GM12878 (cell line): ENCODE measurements at regions not wholly inside any gene's neighbourhood (a gene's known extent, or its start where the extent isn't known, plus 50 kb on each side); places are given as distances from the start of the nearest gene placed in this dataset.

ENCODE experiments used
- ATAC-seq: fragments of 200-7000 bp; cut with Tn5 transposase; 3 replicates; pipeline ENCODE4 v1.9.1; 2020; ENCODE audit warnings: mild to moderate bottlenecking, moderate library complexity
- BruUV-seq: library from RNA; stranded (reverse); fragments of 400-500 nt; replicated peaks from 2 replicates; lab custom pipeline; 2021; lab: Mats Ljungman, UMichigan
- CTCF ChIA-PET: fragments of 300-600 bp; sonication (Branson Sonifier 250); formaldehyde crosslinking; extraction: SDS; loops from one replicate; lab custom pipeline; 2021; ENCODE audit warnings: inconsistent platforms; lab: Yijun Ruan, JAX
- POLR2A ChIA-PET: fragments of 350-600 bp; formaldehyde crosslinking; extraction: SDS; loops from one replicate; lab custom pipeline; 2021; ENCODE audit warnings: inconsistent platforms; lab: Charles Lee
- RAD21 ChIA-PET: fragments of 300-600 bp; sonication (Branson Sonifier 250); formaldehyde crosslinking; loops from one replicate; lab custom pipeline; 2023; ENCODE audit warnings: antibody characterized with exemption; ENCODE audit not compliant: unreplicated experiment; lab: Charles Lee
- SMC1A ChIA-PET: fragments of 300-600 bp; sonication (Branson Sonifier 250); formaldehyde crosslinking; loops from one replicate; lab custom pipeline; 2023; ENCODE audit not compliant: unreplicated experiment, uncharacterized antibody; lab: Charles Lee
- DNase-seq: peaks from one replicate; pipeline ENCODE4 v3.0.0-alpha.2; 2011; ENCODE audit warnings: low read depth, low spot score
- FAIRE-seq: peaks from 3 replicates; lab custom pipeline; 2011; peaks lifted over from hg19 to GRCh38; lab: Jason Lieb, UNC
- H2AFZ ChIP-seq: 2 replicates; pipeline ENCODE4 v1.6.0; 2011; ENCODE audit warnings: low read depth, low read length, control low read depth; ENCODE audit not compliant: control insufficient read depth
- H3K27ac ChIP-seq: 2 replicates; pipeline ENCODE4 v1.5.1; 2011; ENCODE audit warnings: control low read depth; ENCODE audit not compliant: control insufficient read depth, insufficient read depth
- H3K27me3 ChIP-seq, 2 experiments: replicated peaks in 1 of 2; 2 replicates each; pipeline versions ENCODE4 v1.6.0 to v1.6.1; 2011; ENCODE audit warnings: low read length in 1 of 2; ENCODE audit not compliant: control insufficient read depth in 2 of 2, insufficient read depth in 2 of 2
- H3K36me3 ChIP-seq, 2 experiments: 2 replicates each; pipeline ENCODE4 v1.5.1; 2011; ENCODE audit warnings: low read length in 1 of 2; ENCODE audit not compliant: control insufficient read depth in 2 of 2, insufficient read depth in 2 of 2
- H3K4me1 ChIP-seq: 2 replicates; pipeline ENCODE4 v1.6.1; 2011; ENCODE audit warnings: mild to moderate bottlenecking, low read length, moderate library complexity, mixed read lengths; ENCODE audit not compliant: control insufficient read depth, insufficient read depth
- H3K4me2 ChIP-seq: 2 replicates; pipeline ENCODE4 v1.6.0; 2011; ENCODE audit warnings: control low read depth; ENCODE audit not compliant: control insufficient read depth, insufficient read depth
- H3K4me3 ChIP-seq: fragments of 200-600 bp; sonication (generic); 2 replicates; pipeline ENCODE4 v1.5.1; 2016
- H3K79me2 ChIP-seq: 2 replicates; pipeline ENCODE4 v1.6.0; 2011; ENCODE audit warnings: low read length; ENCODE audit not compliant: control insufficient read depth, insufficient read depth
- H3K9ac ChIP-seq: 2 replicates; pipeline ENCODE4 v1.8.0; 2011; ENCODE audit warnings: low read length, control low read depth, mixed read lengths; ENCODE audit not compliant: control insufficient read depth, insufficient read depth
- H3K9me3 ChIP-seq: replicated peaks from 3 replicates; pipeline ENCODE4 v1.5.1; 2011; ENCODE audit warnings: mild to moderate bottlenecking, low read length; ENCODE audit not compliant: control insufficient read depth, insufficient read depth
- H4K20me1 ChIP-seq: 2 replicates; pipeline ENCODE4 v1.6.0; 2011; ENCODE audit not compliant: control insufficient read depth, insufficient read depth
- ATF7 ChIP-seq: fragments of 450-650 bp; IDR thresholded peaks from 2 replicates; pipeline ENCODE4 v1.6.1; 2016; ENCODE audit warnings: low read depth, mild to moderate bottlenecking
- CBFB ChIP-seq: IDR thresholded peaks from 2 replicates; pipeline ENCODE4 v1.6.1; 2016; ENCODE audit warnings: antibody characterized with exemption, low read depth
- CBX3 ChIP-seq: fragments of 200-600 bp; sonication (generic); IDR thresholded peaks from 2 replicates; pipeline ENCODE4 v1.6.1; 2016; ENCODE audit warnings: low read depth, borderline replicate concordance
- EED ChIP-seq: sonication (generic); IDR thresholded peaks from 2 replicates; pipeline ENCODE4 v1.6.1; 2016; ENCODE audit warnings: antibody characterized with exemption, low read depth
- FOXM1 ChIP-seq: IDR thresholded peaks from 2 replicates; pipeline ENCODE4 v1.6.1; 2012; ENCODE audit warnings: low read depth, mild to moderate bottlenecking, inconsistent platforms, low read length, moderate library complexity
- IRF5 ChIP-seq: fragments of 450-650 bp; IDR thresholded peaks from 2 replicates; pipeline ENCODE4 v1.6.1; 2017; ENCODE audit warnings: borderline replicate concordance
- POLR2A ChIP-seq: IDR thresholded peaks from 2 replicates; pipeline ENCODE4 v1.6.1; 2011; ENCODE audit warnings: low read depth, mild to moderate bottlenecking, low read length
- POLR2AphosphoS5 ChIP-seq: IDR thresholded peaks from 2 replicates; pipeline ENCODE4 v1.6.1; 2011; ENCODE audit warnings: mild to moderate bottlenecking, low read length, inconsistent platforms
- SIX5 ChIP-seq: IDR thresholded peaks from 2 replicates; pipeline ENCODE4 v1.6.1; 2011; ENCODE audit warnings: mild to moderate bottlenecking, low read depth, low read length, moderate library complexity; ENCODE audit not compliant: severe bottlenecking
- SMAD1 ChIP-seq: fragments of 450-650 bp; IDR thresholded peaks from 2 replicates; pipeline ENCODE4 v1.6.1; 2018; ENCODE audit warnings: mild to moderate bottlenecking, low read depth; ENCODE audit not compliant: partially characterized antibody
- SUZ12 ChIP-seq: fragments of 200-600 bp; sonication (generic); IDR thresholded peaks from one replicate; pipeline ENCODE4 v1.6.1; 2018; ENCODE audit warnings: antibody characterized with exemption, mild to moderate bottlenecking; ENCODE audit not compliant: unreplicated experiment
- TBL1XR1 ChIP-seq: IDR thresholded peaks from 2 replicates; pipeline ENCODE4 v1.6.1; 2012; ENCODE audit warnings: low read depth, low read length, improper control_type of control experiment
- YBX1 ChIP-seq: fragments of 450-650 bp; IDR thresholded peaks from 2 replicates; pipeline ENCODE4 v1.6.1; 2016; ENCODE audit warnings: antibody characterized with exemption
- ZBTB4 ChIP-seq: fragments of 450-650 bp; formaldehyde crosslinking; IDR thresholded peaks from 2 replicates; pipeline ENCODE4 v1.4.0; 2022; ENCODE audit warnings: mild to moderate bottlenecking, moderate library complexity
- WGBS: methylation state at CpG from one replicate; pipeline ENCODE4 v1.1.6; 2016; ENCODE audit warnings: low lambda C conversion rate; ENCODE audit not compliant: insufficient replicate concordance, insufficient coverage; ENCODE audit errors: missing lambda C conversion rate; 5-methylcytosine and 5-hydroxymethylcytosine counted together
- in situ Hi-C: fragments of 300-500 bp; cut with MboI; formaldehyde crosslinking; loops from 9 replicates; pipeline ENCODE4 v1.14.3; 2018; ENCODE audit warnings: mixed read lengths
- intact Hi-C: fragments of 100-400 bp; cut with micrococcal nuclease; formaldehyde crosslinking; loops from one replicate; pipeline ENCODE4 v1.14.2; 2022; ENCODE audit not compliant: unreplicated experiment
- TF ChIP-seq, protein P1 (sequence below): fragments of 450-650 bp; IDR thresholded peaks from 2 replicates; pipeline ENCODE4 v1.6.1; 2016; ENCODE audit warnings: mild to moderate bottlenecking

GRCh38 chr4:115629270-115629669, 515.9 kb upstream of the NDST4 start:
- Histone ChIP-seq H3K27ac (no peak overlapping the region), H3K4me2 (no peak overlapping the region), H3K27me3 (no peaks in the 10 kb centered on the region), H4K20me1 (no peaks in the 10 kb centered on the region), H3K79me2 (no peaks in the 10 kb centered on the region), H3K9ac (no peak overlapping the region), H3K4me1 (no peaks in the 10 kb centered on the region), H3K4me3 (no peak overlapping the region), H3K9me3 (no peaks in the 10 kb centered on the region), H3K36me3 (no peaks in the 10 kb centered on the region), H2AFZ (no peak overlapping the region)
- ATAC-seq (no peak), DNase-seq (no peak), FAIRE-seq (no peak)
- CTCF ChIA-PET, result no interaction called here
- RAD21 ChIA-PET, result no interaction called here
- no TSS peak for BruUV-seq
- SMC1A ChIA-PET, result no interaction called here
- POLR2A ChIA-PET, result no interaction called here
- intact Hi-C loops (no loop called here), in situ Hi-C loops (no loop called here)
- TF ChIP-seq EED (no peak), ATF7 (no peak)
- 15% methylated on average over 3 of the region's 3 CpGs for WGBS

DNA sequence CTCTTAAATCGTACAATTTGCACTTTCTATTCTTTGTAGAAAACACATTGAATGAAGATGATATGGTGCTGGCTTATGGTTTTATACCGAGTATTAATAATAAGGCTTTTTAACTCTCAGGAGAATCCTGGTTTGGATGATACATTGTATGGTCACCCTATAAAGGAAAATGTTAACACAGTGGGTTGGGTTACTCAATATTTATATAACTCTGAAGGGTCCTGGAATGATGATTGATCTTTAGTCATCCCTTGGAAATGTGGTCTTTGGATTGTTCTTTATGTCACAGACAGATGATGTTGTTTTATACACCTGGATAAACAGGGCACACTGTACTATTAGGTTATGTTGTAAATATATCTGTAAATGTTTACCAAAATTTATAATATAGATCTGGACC, 496.2 kb upstream of the NDST4 start:
- in situ Hi-C loops, result no loop called here
- 0% methylated on average over 2 of the region's 2 CpGs for WGBS
- Histone ChIP-seq H3K4me3 (no peak overlapping the region), H3K79me2 (no peaks in the 10 kb centered on the region), H3K9ac (no peak overlapping the region), H3K36me3 (no peaks in the 10 kb centered on the region), H3K9me3 (no peaks in the 10 kb centered on the region), H3K27me3 (no peaks in the 10 kb centered on the region), H3K4me2 (no peak overlapping the region), H4K20me1 (no peaks in the 10 kb centered on the region), H3K4me1 (no peaks in the 10 kb centered on the region), H3K27ac (no peak overlapping the region), H2AFZ (no peak overlapping the region)
- ChIA-PET SMC1A (no interaction called here), POLR2A (no interaction called here), CTCF (no interaction called here), RAD21 (no interaction called here)
- intact Hi-C loops, result no loop called here
- FAIRE-seq (no peak), ATAC-seq (no peak), DNase-seq (no peak)
- BruUV-seq, result no TSS peak
- TF ChIP-seq SUZ12 (no peak), SIX5 (no peak), CBX3 (no peak), ZBTB4 (no peak), ATF7 (no peak), TBL1XR1 (no peak), POLR2AphosphoS5 (no peak), IRF5 (no peak), CBFB (no peak), YBX1 (no peak), FOXM1 (no peak), POLR2A (no peak), SMAD1 (no peak)
- TF ChIP-seq, protein P1, sequence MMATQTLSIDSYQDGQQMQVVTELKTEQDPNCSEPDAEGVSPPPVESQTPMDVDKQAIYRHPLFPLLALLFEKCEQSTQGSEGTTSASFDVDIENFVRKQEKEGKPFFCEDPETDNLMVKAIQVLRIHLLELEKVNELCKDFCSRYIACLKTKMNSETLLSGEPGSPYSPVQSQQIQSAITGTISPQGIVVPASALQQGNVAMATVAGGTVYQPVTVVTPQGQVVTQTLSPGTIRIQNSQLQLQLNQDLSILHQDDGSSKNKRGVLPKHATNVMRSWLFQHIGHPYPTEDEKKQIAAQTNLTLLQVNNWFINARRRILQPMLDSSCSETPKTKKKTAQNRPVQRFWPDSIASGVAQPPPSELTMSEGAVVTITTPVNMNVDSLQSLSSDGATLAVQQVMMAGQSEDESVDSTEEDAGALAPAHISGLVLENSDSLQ, result no peak
